Spleen (tissue), 11 donors: ENCODE measurements at regions not wholly inside any gene's neighbourhood (a gene's known extent, or its start where the extent isn't known, plus 50 kb on each side); places are given as distances from the start of the nearest gene placed in this dataset.
"Not testable (repeated sequence)": the region's sequence is repeated elsewhere in the genome, so short reads cannot be mapped to it uniquely, and the experiment has no call there.

Source experiments
- DNase-seq: peaks from one replicate; pipeline ENCODE4 v3.0.0-alpha.2; 2020
- H3K27ac ChIP-seq, 8 donors: fragments of 200-600 bp; sonication (generic) in 7 of 8; 1 replicate in 4 of 8; 2 replicates in 4 of 8; pipeline versions ENCODE4 v1.5.0 to v1.8.0; 2016 to 2021; ENCODE audit warnings: inconsistent platforms in 4 of 8, mild to moderate bottlenecking in 4 of 8, moderate library complexity in 1 of 8
- H3K27me3 ChIP-seq, 7 donors: fragments of 200-600 bp; sonication (generic) in 6 of 7; replicated peaks in 1 of 7; 1 replicate in 4 of 7; 2 replicates in 3 of 7; pipeline versions ENCODE4 v1.5.0 to v1.8.0; 2016 to 2021; ENCODE audit warnings: inconsistent platforms in 3 of 7, mild to moderate bottlenecking in 1 of 7
- H3K36me3 ChIP-seq, 6 donors: fragments of 200-600 bp; sonication (generic) in 5 of 6; 1 replicate in 4 of 6; 2 replicates in 2 of 6; pipeline versions ENCODE4 v1.5.0 to v1.8.0; 2016 to 2021; ENCODE audit warnings: inconsistent platforms in 2 of 6
- H3K4me1 ChIP-seq, 6 donors: fragments of 200-600 bp; sonication (generic) in 5 of 6; 1 replicate in 3 of 6; 2 replicates in 3 of 6; pipeline versions ENCODE4 v1.5.0 to v1.8.0; 2016 to 2021; ENCODE audit warnings: inconsistent platforms in 3 of 6
- H3K4me3 ChIP-seq, 8 donors: fragments of 200-600 bp; sonication (generic) in 7 of 8; 1 replicate in 4 of 8; 2 replicates in 4 of 8; pipeline versions ENCODE4 v1.5.0 to v1.8.0; 2016 to 2021; ENCODE audit warnings: inconsistent platforms in 4 of 8, mild to moderate bottlenecking in 4 of 8, moderate library complexity in 2 of 8
- H3K9me3 ChIP-seq, 8 donors: fragments of 200-600 bp; sonication (generic) in 7 of 8; 1 replicate in 4 of 8; 2 replicates in 4 of 8; pipeline versions ENCODE4 v1.5.0 to v1.8.0; 2016 to 2021; ENCODE audit warnings: inconsistent platforms in 4 of 8
- CTCF ChIP-seq, 11 experiments: fragments of 200-600 bp in 7 of 11; fragments of 450-650 bp in 4 of 11; sonication (generic) in 4 of 11; IDR thresholded peaks in 8 of 11; conservative IDR thresholded peaks in 3 of 11; 1 replicate in 7 of 11; 2 replicates in 4 of 11; pipeline versions ENCODE4 v1.4.0 to v1.8.0; 2016 to 2021; ENCODE audit warnings: antibody characterized with exemption in 11 of 11, inconsistent platforms in 4 of 11, mild to moderate bottlenecking in 1 of 11
- POLR2A ChIP-seq, 3 donors: fragments of 450-650 bp; IDR thresholded peaks; one replicate each; pipeline ENCODE4 v1.5.1; 2017; ENCODE audit warnings: antibody characterized with exemption in 3 of 3, mild to moderate bottlenecking in 1 of 3
- POLR2AphosphoS5 ChIP-seq, 3 donors: sonication (generic); formaldehyde crosslinking; IDR thresholded peaks; one replicate each; pipeline ENCODE4 v1.5.1; 2017; ENCODE audit warnings: antibody characterized with exemption in 3 of 3
- WGBS, 5 donors: extraction: QIAGEN DNeasy Blood & Tissue Kit in 3 of 5; methylation state at CpG; one replicate each; pipeline versions ENCODE4 v1.1.5 to v1.1.7; 2013 to 2018; 5-methylcytosine and 5-hydroxymethylcytosine counted together
- intact Hi-C: fragments of 100-400 bp; cut with DNase I; formaldehyde crosslinking; loops from one replicate; pipeline ENCODE4 v1.15.0; 2023; ENCODE audit warnings: low total_unique reads
- donor health status: healthy with polysubstance abuse.
- donor health status: DM: no; HTN: no; CAD: no; lungs with moderate emphysema.
- donor health status: DM: no; HTN: no; CAD: no.
- donor health status: Bipolar disorder and iron deficiency.
- donor health status: healthy.
- donor health status: DM: no; HTN: no; CAD: no.
- donor health status: DM: yes; HTN: yes; CAD: no.

- DNase-seq, H3K9me3 ChIP-seq, H3K36me3 ChIP-seq, intact Hi-C loops, H3K27me3 ChIP-seq, H3K27ac ChIP-seq, H3K4me3 ChIP-seq, H3K4me1 ChIP-seq: not testable (repeated sequence)
- 82 to 93% (median 89%) methylated on average over 5 of the region's 5 CpGs for WGBS, 5 donors
These were observed 199.1 kb upstream of the TRPC7 start for GRCh38 chr5:136564431-136564830.

GRCh38 chr5:136563489-136563888 is 198.1 kb upstream of the TRPC7 start:
- H3K9me3 ChIP-seq = peaks cover 0 to 9% (median 0%) of the 10 kb centered on the region in 8 donors
- no peak for DNase-seq
- intact Hi-C loops = no loop called here
- no peak overlapping the region for H3K27ac ChIP-seq
- TF ChIP-seq CTCF (IDR thresholded peaks at IDR 0.05 in 8 of 11, conservative IDR thresholded peaks at IDR 0.05 in 3 of 11) (no peak), POLR2AphosphoS5 (IDR thresholded peaks at IDR 0.05) (no peak), POLR2A (IDR thresholded peaks at IDR 0.05) (no peak)
- no peaks in the 10 kb centered on the region for H3K4me1 ChIP-seq
- 71 to 82% (median 71%) methylated on average over 6 of the region's 6 CpGs for WGBS, 5 donors
- H3K27me3 ChIP-seq = no peaks in the 10 kb centered on the region
- H3K4me3 ChIP-seq = no peak overlapping the region
- no peaks in the 10 kb centered on the region for H3K36me3 ChIP-seq

GRCh38 chr5:136560126-136560525 is 194.8 kb upstream of the TRPC7 start:
- TF ChIP-seq CTCF (IDR thresholded peaks at IDR 0.05 in 8 of 11, conservative IDR thresholded peaks at IDR 0.05 in 3 of 11) (no peak), POLR2A (IDR thresholded peaks at IDR 0.05) (no peak), POLR2AphosphoS5 (IDR thresholded peaks at IDR 0.05) (no peak)
- intact Hi-C loops = no loop called here
- Histone ChIP-seq H3K4me1 (no peaks in the 10 kb centered on the region), H3K36me3 (no peaks in the 10 kb centered on the region), H3K27me3 (no peaks in the 10 kb centered on the region), H3K27ac (no peak overlapping the region), H3K9me3 (peaks cover 0 to 25% (median 7%) of the 10 kb centered on the region in 8 donors), H3K4me3 (no peak overlapping the region)
- WGBS, 5 donors = 71 to 91% (median 73%) methylated on average over 1 of the region's 1 CpG
- no peak for DNase-seq

GRCh38 chr5:136559651-136560050 is 194.3 kb upstream of the TRPC7 start:
- H3K27ac ChIP-seq = no peak overlapping the region
- H3K27me3 ChIP-seq = no peaks in the 10 kb centered on the region
- WGBS, 5 donors = 57 to 73% (median 69%) methylated on average over 2 of the region's 2 CpGs
- no peak overlapping the region for H3K4me3 ChIP-seq
- no peaks in the 10 kb centered on the region for H3K4me1 ChIP-seq
- intact Hi-C loops = no loop called here
- H3K9me3 ChIP-seq = peaks cover 0 to 29% (median 10%) of the 10 kb centered on the region in 8 donors
- TF ChIP-seq POLR2A (IDR thresholded peaks at IDR 0.05) (no peak), POLR2AphosphoS5 (IDR thresholded peaks at IDR 0.05) (no peak), CTCF (IDR thresholded peaks at IDR 0.05 in 8 of 11, conservative IDR thresholded peaks at IDR 0.05 in 3 of 11) (no peak)
- no peak for DNase-seq
- H3K36me3 ChIP-seq = no peaks in the 10 kb centered on the region

- H3K9me3 ChIP-seq, H3K27ac ChIP-seq, H3K36me3 ChIP-seq, H3K4me1 ChIP-seq, intact Hi-C loops, H3K4me3 ChIP-seq, DNase-seq, H3K27me3 ChIP-seq: not testable (repeated sequence)
- WGBS, 5 donors = 83 to 92% (median 86%) methylated on average over 2 of the region's 2 CpGs
These were observed 181.8 kb upstream of the TRPC7 start for GRCh38 chr5:136547096-136547495.

- DNase-seq, H3K27ac ChIP-seq, intact Hi-C loops, H3K27me3 ChIP-seq, H3K4me3 ChIP-seq, H3K4me1 ChIP-seq, H3K9me3 ChIP-seq, H3K36me3 ChIP-seq: not testable (repeated sequence)
- 84 to 99% (median 88%) methylated on average over 3 of the region's 3 CpGs for WGBS, 5 donors
These were observed 181.1 kb upstream of the TRPC7 start for GRCh38 chr5:136546441-136546840.

GRCh38 chr5:136545031-136545430 is 179.7 kb upstream of the TRPC7 start:
- H3K9me3 ChIP-seq, H3K4me1 ChIP-seq, H3K36me3 ChIP-seq, DNase-seq, intact Hi-C loops, H3K4me3 ChIP-seq, H3K27me3 ChIP-seq, H3K27ac ChIP-seq: not testable (repeated sequence)
- 83 to 98% (median 92%) methylated on average over 5 of the region's 5 CpGs for WGBS, 5 donors
